Epithelial cell of esophagus (primary cell): ENCODE measurements at regions not wholly inside any gene's neighbourhood (a gene's known extent, or its start where the extent isn't known, plus 50 kb on each side); places are given as distances from the start of the nearest gene placed in this dataset.

Experiments used
- DNase-seq: peaks from one replicate; pipeline ENCODE4 v3.0.0; 2010; ENCODE audit warnings: low read depth
- H3K4me3 ChIP-seq: 2 replicates; pipeline ENCODE4 v1.5.1; 2011; ENCODE audit warnings: mild to moderate bottlenecking, low read length, control low read depth
- TF ChIP-seq, protein P1 (sequence below): IDR thresholded peaks from 2 replicates; pipeline ENCODE4 v1.5.1; 2011; ENCODE audit warnings: low read depth, mild to moderate bottlenecking, low read length, control low read depth, inconsistent platforms; ENCODE audit not compliant: insufficient read depth; ENCODE audit errors: missing control alignments

DNA sequence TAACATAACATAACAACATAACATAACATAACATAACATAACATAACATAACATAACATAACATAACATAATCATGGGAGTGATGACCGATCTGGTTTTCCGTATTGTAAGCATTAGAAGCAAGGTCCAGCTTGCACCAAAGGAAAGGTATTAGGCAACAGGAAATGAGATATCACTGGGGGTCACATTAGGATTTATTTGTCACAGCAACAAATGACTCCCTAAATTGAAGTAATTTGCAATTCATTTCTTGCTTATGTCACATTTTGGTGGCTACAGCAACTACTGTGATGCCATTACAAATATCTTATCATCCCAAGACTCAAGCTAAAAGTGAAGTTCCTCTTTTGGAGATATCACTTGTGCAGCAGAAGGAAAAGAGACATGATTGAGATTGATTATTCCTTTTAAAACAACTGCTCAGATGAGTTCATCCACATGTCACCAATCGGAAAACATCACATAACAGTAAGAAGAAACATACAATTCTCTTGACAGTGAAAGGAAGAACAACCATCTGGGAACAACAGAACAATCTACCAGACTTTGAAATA, 1331.1 kb upstream of the RAG2 start:
- no peak overlapping the region for H3K4me3 ChIP-seq
- TF ChIP-seq, protein P1, sequence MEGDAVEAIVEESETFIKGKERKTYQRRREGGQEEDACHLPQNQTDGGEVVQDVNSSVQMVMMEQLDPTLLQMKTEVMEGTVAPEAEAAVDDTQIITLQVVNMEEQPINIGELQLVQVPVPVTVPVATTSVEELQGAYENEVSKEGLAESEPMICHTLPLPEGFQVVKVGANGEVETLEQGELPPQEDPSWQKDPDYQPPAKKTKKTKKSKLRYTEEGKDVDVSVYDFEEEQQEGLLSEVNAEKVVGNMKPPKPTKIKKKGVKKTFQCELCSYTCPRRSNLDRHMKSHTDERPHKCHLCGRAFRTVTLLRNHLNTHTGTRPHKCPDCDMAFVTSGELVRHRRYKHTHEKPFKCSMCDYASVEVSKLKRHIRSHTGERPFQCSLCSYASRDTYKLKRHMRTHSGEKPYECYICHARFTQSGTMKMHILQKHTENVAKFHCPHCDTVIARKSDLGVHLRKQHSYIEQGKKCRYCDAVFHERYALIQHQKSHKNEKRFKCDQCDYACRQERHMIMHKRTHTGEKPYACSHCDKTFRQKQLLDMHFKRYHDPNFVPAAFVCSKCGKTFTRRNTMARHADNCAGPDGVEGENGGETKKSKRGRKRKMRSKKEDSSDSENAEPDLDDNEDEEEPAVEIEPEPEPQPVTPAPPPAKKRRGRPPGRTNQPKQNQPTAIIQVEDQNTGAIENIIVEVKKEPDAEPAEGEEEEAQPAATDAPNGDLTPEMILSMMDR: no peak

DNA sequence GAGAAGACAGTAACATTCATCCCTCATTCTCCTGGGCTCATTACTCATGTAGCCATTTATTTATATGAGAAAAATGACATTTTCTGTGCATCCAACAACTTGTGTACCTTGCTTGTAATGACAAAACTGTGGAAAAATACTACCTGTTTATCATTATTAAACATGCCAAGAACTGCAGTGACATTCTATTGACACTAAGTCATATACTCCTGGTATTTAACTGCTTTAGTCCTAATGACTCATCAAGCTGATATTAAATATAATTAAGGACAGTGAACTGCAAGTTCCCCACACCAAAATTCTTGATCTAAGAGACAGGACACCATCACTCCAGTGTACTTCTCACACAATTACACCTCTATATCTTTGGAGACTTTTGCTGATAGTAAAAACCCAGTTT, 1328.7 kb upstream of the RAG2 start:
- peak; percentile 39 for DNase-seq
- TF ChIP-seq, protein P1: no peak
- no peak overlapping the region for H3K4me3 ChIP-seq

More for the DNA sequence above, 1331.1 kb upstream of the RAG2 start:
- no peak for DNase-seq

DNA sequence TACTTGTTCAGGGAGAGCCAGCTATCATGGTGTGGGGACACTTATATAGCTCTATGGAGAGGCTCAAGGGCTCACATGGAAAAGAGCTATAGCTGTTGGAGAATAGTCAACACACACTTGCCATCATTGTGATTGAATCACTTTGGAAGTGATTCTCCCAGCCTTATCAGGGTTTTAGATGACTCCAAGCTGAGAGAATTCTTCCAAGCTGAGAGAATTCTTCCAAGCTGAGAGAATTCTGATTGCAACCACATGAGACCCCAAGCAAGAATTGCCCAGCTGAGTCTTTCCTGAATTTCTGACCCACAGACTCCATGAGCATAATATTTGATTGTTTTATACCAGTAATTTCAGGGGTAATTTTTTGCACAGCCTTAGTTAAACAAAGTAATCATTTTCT, 1318.3 kb upstream of the RAG2 start:
- DNase-seq: no peak
- no peak overlapping the region for H3K4me3 ChIP-seq
- TF ChIP-seq, protein P1: no peak

DNA sequence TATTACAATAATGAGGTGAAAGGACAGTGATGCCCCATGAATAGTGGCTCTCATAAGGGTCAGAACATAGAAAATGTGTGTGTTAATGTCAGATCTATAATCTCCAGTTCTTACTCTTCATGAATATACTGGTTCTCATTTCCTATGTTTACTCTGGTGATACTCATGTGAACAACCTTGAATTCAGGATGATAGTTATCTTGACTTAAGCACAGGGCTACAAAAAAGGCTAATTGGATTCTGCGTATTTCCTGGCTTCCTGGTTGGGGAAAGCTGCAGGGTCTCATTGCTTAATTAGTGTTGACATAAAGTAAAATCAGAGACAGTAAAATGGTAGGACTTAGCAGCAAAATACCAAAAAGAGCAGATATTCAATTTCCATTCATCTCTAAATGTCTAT, 1316.8 kb upstream of the RAG2 start:
- TF ChIP-seq, protein P1: no peak

DNA sequence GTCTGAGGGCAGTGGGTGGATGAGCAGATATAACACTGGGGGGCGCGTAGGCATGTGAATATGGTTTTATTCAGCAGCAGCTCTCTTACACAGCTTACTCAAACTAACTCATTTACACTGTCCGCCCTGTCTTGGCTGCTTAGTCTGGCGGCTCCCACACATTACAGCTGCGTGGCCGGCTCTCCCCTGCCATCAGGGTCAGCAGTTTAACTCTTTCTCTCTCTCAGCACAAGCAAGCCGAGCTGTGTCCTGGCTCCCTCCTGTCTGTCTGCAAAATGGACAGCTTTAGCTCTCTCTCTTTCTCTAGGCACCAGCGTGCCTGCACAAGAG, 1310.1 kb upstream of the RAG2 start:
- DNase-seq: no peak
- TF ChIP-seq, protein P1: no peak

More for the DNA sequence above, 1316.8 kb upstream of the RAG2 start:
- no peak for DNase-seq
- no peak overlapping the region for H3K4me3 ChIP-seq

DNA sequence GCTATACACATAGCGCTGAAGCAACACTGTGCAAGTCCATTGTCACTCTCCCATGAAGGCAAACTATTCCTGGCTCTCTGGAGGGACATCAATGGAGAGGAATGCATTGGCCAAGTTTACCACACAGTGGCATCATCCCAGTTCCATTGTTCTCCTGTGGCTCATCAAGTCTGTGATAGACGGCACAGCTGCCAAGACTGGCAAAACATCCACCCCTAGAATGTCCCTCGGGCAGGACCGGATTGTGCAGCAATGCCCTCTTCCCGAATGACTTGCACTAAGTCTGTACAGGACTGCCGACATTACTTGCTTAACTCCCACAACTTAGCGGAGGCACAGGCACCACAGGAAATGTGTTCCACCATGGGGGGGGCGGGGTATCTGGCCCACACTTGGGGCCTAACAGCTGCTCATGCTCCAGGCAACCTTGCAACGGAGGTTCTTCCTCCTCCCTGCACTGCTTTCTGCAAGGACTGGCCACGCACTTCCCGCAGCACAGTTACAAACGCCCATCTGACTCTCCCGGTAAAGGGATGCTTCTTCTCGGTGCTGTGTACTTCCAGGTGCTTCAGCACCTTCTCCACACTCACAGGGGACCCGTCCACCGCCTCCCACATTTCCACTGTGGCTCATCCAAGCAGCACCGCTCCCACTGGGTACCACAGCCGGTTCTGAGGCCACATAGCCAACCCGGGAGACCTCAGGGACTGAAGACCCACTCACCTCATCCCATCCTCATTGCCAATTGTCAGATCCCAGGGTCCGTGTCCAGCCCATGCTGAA, 1309.6 kb upstream of the RAG2 start:
- DNase-seq: peak; percentile 31
- TF ChIP-seq, protein P1: no peak
- H3K4me3 ChIP-seq: no peak overlapping the region

More for the DNA sequence above, 1310.1 kb upstream of the RAG2 start:
- no peak overlapping the region for H3K4me3 ChIP-seq

DNA sequence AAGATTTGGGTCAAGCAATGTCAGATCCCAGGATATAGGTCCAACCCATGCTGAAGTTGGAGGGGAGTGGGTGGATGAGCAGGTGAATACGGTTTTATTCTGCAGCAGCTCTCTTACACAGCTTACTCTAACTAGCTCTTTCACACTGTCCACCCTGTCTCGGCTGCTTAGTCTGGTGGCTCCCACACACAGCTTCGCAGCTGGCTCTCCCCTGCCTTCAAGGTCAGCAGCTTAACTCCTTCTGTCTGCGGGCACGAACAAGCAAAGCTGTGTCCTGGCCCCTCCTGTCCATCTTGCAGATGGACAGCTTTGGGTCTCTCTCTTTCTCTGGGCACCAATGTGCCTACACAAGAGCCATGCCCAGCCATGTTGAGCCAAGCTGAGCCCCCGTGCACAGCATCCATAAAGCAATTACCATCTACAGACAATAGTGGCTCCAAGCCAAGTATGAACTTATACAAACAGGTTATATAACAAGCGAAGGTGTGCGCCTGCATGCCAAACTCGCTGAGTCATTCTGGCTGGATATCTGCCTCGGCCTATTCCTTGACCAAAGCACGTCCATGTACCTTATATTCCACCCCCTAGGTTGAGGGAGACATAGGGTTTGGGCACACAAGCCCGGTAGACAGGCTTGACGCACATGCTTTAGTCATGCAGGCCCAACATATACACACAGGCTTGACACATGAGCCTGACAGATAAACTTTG, 1307.8 kb upstream of the RAG2 start:
- TF ChIP-seq, protein P1: no peak
- peak; percentile 89 for DNase-seq
- no peak overlapping the region for H3K4me3 ChIP-seq
